GM18861 (cell line): ENCODE measurements at regions not wholly inside any gene's neighbourhood (a gene's known extent, or its start where the extent isn't known, plus 50 kb on each side); places are given as distances from the start of the nearest gene placed in this dataset.

Source experiments
- ATAC-seq: cut with Tn5 transposase; IDR thresholded peaks from one replicate; pipeline ENCODE4 v1.9.1; 2021; ENCODE audit not compliant: unreplicated experiment

GRCh38 chr5:105789246-105789645, 1881.5 kb downstream of the EFNA5 start:
- no peak for ATAC-seq

- no peak for ATAC-seq
These were observed 1886.9 kb downstream of the EFNA5 start for GRCh38 chr5:105783811-105784210.

- ATAC-seq, result no peak
These were observed 1888.2 kb downstream of the EFNA5 start for GRCh38 chr5:105782501-105782900.

- ATAC-seq, result no peak
These were observed 1897.5 kb downstream of the EFNA5 start for GRCh38 chr5:105773241-105773640.

- no peak for ATAC-seq
These were observed 1903.5 kb downstream of the EFNA5 start for GRCh38 chr5:105767267-105767666.

- no peak for ATAC-seq
These were observed 1908.0 kb downstream of the EFNA5 start for GRCh38 chr5:105762728-105763127.

- ATAC-seq, result no peak
These were observed 1916.7 kb downstream of the EFNA5 start for GRCh38 chr5:105754056-105754455.

GRCh38 chr5:105752801-105753200, 1917.9 kb downstream of the EFNA5 start:
- ATAC-seq, result no peak

GRCh38 chr5:105751908-105752307, 1918.8 kb downstream of the EFNA5 start:
- ATAC-seq, result no peak

GRCh38 chr5:105745111-105745510, 1925.6 kb downstream of the EFNA5 start:
- no peak for ATAC-seq

GRCh38 chr5:105740242-105740641, 1930.5 kb downstream of the EFNA5 start:
- no peak for ATAC-seq

- ATAC-seq, result no peak
These were observed 1931.0 kb downstream of the EFNA5 start for GRCh38 chr5:105739732-105740131.

- ATAC-seq, result no peak
These were observed 1935.0 kb downstream of the EFNA5 start for GRCh38 chr5:105735704-105736103.

- no peak for ATAC-seq
These were observed 1939.8 kb downstream of the EFNA5 start for GRCh38 chr5:105730982-105731381.

GRCh38 chr5:105726093-105726492, 1944.6 kb downstream of the EFNA5 start:
- ATAC-seq, result no peak

GRCh38 chr5:105708442-105708841, 1962.3 kb downstream of the EFNA5 start:
- ATAC-seq, result no peak

- no peak for ATAC-seq
These were observed 1968.4 kb downstream of the EFNA5 start for GRCh38 chr5:105702323-105702722.

GRCh38 chr5:105696440-105696839, 1974.3 kb downstream of the EFNA5 start:
- no peak for ATAC-seq

- no peak for ATAC-seq
These were observed 1974.8 kb downstream of the EFNA5 start for GRCh38 chr5:105695941-105696340.

GRCh38 chr5:105689596-105689995, 1981.1 kb downstream of the EFNA5 start:
- no peak for ATAC-seq

GRCh38 chr5:105688227-105688792, 1982.4 kb downstream of the EFNA5 start:
- no peak for ATAC-seq

GRCh38 chr5:105687493-105687892, 1983.2 kb downstream of the EFNA5 start:
- ATAC-seq, result no peak

- no peak for ATAC-seq
These were observed 1984.9 kb downstream of the EFNA5 start for GRCh38 chr5:105685884-105686283.
